HG03558 (cell line): ENCODE measurements at regions not wholly inside any gene's neighbourhood (a gene's known extent, or its start where the extent isn't known, plus 50 kb on each side); places are given as distances from the start of the nearest gene placed in this dataset.

Experiments
- ATAC-seq: cut with Tn5 transposase; IDR thresholded peaks from one replicate; pipeline ENCODE4 v1.9.1; 2021; ENCODE audit warnings: moderate number of reproducible peaks; ENCODE audit not compliant: unreplicated experiment; ENCODE audit errors: extremely low read depth

- ATAC-seq, result no peak
These were observed 125.7 kb upstream of the RIPOR2 start for GRCh38 chr6:25061289-25061936.

GRCh38 chr6:25062070-25062811 lies 126.5 kb upstream of the RIPOR2 start:
- ATAC-seq, result no peak

GRCh38 chr6:25064006-25064405 lies 128.2 kb upstream of the RIPOR2 start:
- no peak for ATAC-seq

- ATAC-seq, result no peak
These were observed 129.9 kb upstream of the RIPOR2 start for GRCh38 chr6:25065666-25066065.

- no peak for ATAC-seq
These were observed 130.8 kb upstream of the RIPOR2 start for GRCh38 chr6:25066593-25066992.

- no peak for ATAC-seq
These were observed 133.1 kb upstream of the RIPOR2 start for GRCh38 chr6:25068866-25069265.

- no peak for ATAC-seq
These were observed 135.0 kb upstream of the RIPOR2 start for GRCh38 chr6:25070547-25071366.

GRCh38 chr6:25078141-25078540 lies 142.4 kb upstream of the RIPOR2 start:
- ATAC-seq, result no peak

- no peak for ATAC-seq
These were observed 148.2 kb upstream of the RIPOR2 start for GRCh38 chr6:25083784-25084507.

GRCh38 chr6:25084508-25084833 lies 148.7 kb upstream of the RIPOR2 start:
- ATAC-seq, result no peak

GRCh38 chr6:25085756-25086155 lies 150.0 kb upstream of the RIPOR2 start:
- ATAC-seq, result no peak

- ATAC-seq, result no peak
These were observed 150.8 kb upstream of the RIPOR2 start for GRCh38 chr6:25086500-25087091.

- ATAC-seq, result no peak
These were observed 152.8 kb upstream of the RIPOR2 start for GRCh38 chr6:25088513-25088912.

- no peak for ATAC-seq
These were observed 153.7 kb upstream of the RIPOR2 start for GRCh38 chr6:25089442-25089841.

GRCh38 chr6:25094726-25095125 lies 159.0 kb upstream of the RIPOR2 start:
- no peak for ATAC-seq

- ATAC-seq, result no peak
These were observed 164.5 kb upstream of the RIPOR2 start for GRCh38 chr6:25100288-25100687.

- ATAC-seq, result no peak
These were observed 167.8 kb upstream of the RIPOR2 start for GRCh38 chr6:25103603-25104002.

GRCh38 chr6:25105070-25105925 lies 169.5 kb upstream of the RIPOR2 start:
- no peak for ATAC-seq

- ATAC-seq, result no peak
These were observed 171.5 kb upstream of the RIPOR2 start for GRCh38 chr6:25107218-25107617.
